GM12878 (cell line): ENCODE measurements at regions not wholly inside any gene's neighbourhood (a gene's known extent, or its start where the extent isn't known, plus 50 kb on each side); places are given as distances from the start of the nearest gene placed in this dataset.

Source experiments
- CREB1 ChIP-seq: IDR thresholded peaks from 2 replicates; pipeline ENCODE4 v1.6.1; 2012; ENCODE audit warnings: low read depth, mild to moderate bottlenecking, inconsistent platforms
- POLR2A ChIP-seq: IDR thresholded peaks from 2 replicates; pipeline ENCODE4 v1.6.1; 2011; ENCODE audit warnings: low read depth, mild to moderate bottlenecking, low read length
- RFX5 ChIP-seq: IDR thresholded peaks from 2 replicates; pipeline ENCODE4 v1.6.1; 2011; ENCODE audit warnings: low read depth, low read length, improper control_type of control experiment
- SKIL ChIP-seq: fragments of 450-650 bp; IDR thresholded peaks from 2 replicates; pipeline ENCODE4 v1.6.1; 2017; ENCODE audit warnings: mild to moderate bottlenecking, low read depth, inconsistent platforms; ENCODE audit not compliant: poor library complexity, severe bottlenecking
- TF ChIP-seq, protein P1 (sequence below), 3 experiments: IDR thresholded peaks in 2 of 3; conservative IDR thresholded peaks in 1 of 3; 2 replicates each; pipeline ENCODE4 v1.5.1; 2011; ENCODE audit warnings: low read depth in 3 of 3, low read length in 3 of 3, mild to moderate bottlenecking in 3 of 3, control low read depth in 2 of 3, moderate library complexity in 2 of 3, inconsistent platforms in 1 of 3, mixed read lengths in 1 of 3; ENCODE audit not compliant: control insufficient read depth in 2 of 3, insufficient read depth in 1 of 3; ENCODE audit errors: extremely low read depth in 1 of 3

DNA sequence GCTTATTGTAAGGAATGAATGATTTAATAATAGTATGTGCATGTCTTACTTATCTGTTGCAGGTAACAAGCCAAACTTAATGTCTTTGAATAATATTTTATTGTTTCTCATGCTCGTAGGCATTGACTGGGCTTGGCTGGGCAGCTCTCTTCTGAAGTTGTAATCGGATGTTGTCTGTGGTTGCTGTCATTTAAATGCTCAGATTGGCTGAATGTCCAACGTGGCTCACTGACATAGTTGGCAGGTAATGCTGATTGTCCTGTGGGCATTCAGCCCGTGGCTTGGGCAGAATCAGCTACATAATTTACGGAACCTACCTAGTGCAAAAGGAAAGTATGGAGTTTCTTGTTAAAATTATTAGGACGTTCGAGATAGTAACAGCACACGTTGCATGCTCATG is 297.4 kb upstream of the GBE1 start:
- no peak for TF ChIP-seq POLR2A
- TF ChIP-seq RFX5 = no peak
- TF ChIP-seq SKIL = no peak
- TF ChIP-seq CREB1 = no peak
- TF ChIP-seq, protein P1, sequence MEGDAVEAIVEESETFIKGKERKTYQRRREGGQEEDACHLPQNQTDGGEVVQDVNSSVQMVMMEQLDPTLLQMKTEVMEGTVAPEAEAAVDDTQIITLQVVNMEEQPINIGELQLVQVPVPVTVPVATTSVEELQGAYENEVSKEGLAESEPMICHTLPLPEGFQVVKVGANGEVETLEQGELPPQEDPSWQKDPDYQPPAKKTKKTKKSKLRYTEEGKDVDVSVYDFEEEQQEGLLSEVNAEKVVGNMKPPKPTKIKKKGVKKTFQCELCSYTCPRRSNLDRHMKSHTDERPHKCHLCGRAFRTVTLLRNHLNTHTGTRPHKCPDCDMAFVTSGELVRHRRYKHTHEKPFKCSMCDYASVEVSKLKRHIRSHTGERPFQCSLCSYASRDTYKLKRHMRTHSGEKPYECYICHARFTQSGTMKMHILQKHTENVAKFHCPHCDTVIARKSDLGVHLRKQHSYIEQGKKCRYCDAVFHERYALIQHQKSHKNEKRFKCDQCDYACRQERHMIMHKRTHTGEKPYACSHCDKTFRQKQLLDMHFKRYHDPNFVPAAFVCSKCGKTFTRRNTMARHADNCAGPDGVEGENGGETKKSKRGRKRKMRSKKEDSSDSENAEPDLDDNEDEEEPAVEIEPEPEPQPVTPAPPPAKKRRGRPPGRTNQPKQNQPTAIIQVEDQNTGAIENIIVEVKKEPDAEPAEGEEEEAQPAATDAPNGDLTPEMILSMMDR (IDR thresholded peaks at IDR 0.05 in 2 of 3, conservative IDR thresholded peaks at IDR 0.05 in 1 of 3; ENCODE audit: control insufficient read depth in 2 of 3, extremely low read depth in 1 of 3, insufficient read depth in 1 of 3, low read depth in 3 of 3, low read length in 3 of 3) = no peak
